HEK293 (cell line): ENCODE measurements at regions not wholly inside any gene's neighbourhood (a gene's known extent, or its start where the extent isn't known, plus 50 kb on each side); places are given as distances from the start of the nearest gene placed in this dataset.

ENCODE experiments used
- CTCF ChIP-seq: fragments of 450-650 bp; formaldehyde crosslinking; IDR thresholded peaks from 2 replicates; pipeline ENCODE4 v1.5.1; 2016; ENCODE audit warnings: missing biosample characterization, missing genetic modification characterization
- ZNF146 ChIP-seq: fragments of 450-650 bp; formaldehyde crosslinking; IDR thresholded peaks from 2 replicates; pipeline ENCODE4 v1.5.1; 2016; ENCODE audit warnings: missing biosample characterization, missing genetic modification characterization
- ZNF24 ChIP-seq: fragments of 450-650 bp; formaldehyde crosslinking; IDR thresholded peaks from 2 replicates; pipeline ENCODE4 v1.5.1; 2016; ENCODE audit warnings: missing biosample characterization, missing genetic modification characterization
- ZNF660 ChIP-seq: fragments of 450-650 bp; IDR thresholded peaks from 2 replicates; pipeline ENCODE4 v1.5.1; 2018; ENCODE audit warnings: missing biosample characterization, mild to moderate bottlenecking, missing genetic modification characterization
- ZNF830 ChIP-seq: fragments of 450-650 bp; IDR thresholded peaks from 2 replicates; pipeline ENCODE4 v1.5.0; 2018; ENCODE audit warnings: missing biosample characterization, missing genetic modification characterization, low read depth, mild to moderate bottlenecking, moderate library complexity
- TF ChIP-seq, protein P1 (sequence below): fragments of 450-650 bp; formaldehyde crosslinking; IDR thresholded peaks from 2 replicates; pipeline ENCODE4 v1.5.1; 2016; ENCODE audit warnings: missing biosample characterization, missing genetic modification characterization
- TF ChIP-seq, protein P2 (sequence below): fragments of 450-650 bp; formaldehyde crosslinking; IDR thresholded peaks from 2 replicates; pipeline ENCODE4 v1.5.1; 2016; ENCODE audit warnings: missing biosample characterization, missing genetic modification characterization

GRCh38 chr4:52511825-52512224 lies 147.3 kb downstream of the USP46 start:
- TF ChIP-seq ZNF146 (no peak), ZNF24 (tag by site-specific recombination) (no peak), CTCF (tag by site-specific recombination) (no peak), ZNF660 (tag by site-specific recombination) (no peak), ZNF830 (tag by site-specific recombination) (no peak)
- TF ChIP-seq, protein P1, sequence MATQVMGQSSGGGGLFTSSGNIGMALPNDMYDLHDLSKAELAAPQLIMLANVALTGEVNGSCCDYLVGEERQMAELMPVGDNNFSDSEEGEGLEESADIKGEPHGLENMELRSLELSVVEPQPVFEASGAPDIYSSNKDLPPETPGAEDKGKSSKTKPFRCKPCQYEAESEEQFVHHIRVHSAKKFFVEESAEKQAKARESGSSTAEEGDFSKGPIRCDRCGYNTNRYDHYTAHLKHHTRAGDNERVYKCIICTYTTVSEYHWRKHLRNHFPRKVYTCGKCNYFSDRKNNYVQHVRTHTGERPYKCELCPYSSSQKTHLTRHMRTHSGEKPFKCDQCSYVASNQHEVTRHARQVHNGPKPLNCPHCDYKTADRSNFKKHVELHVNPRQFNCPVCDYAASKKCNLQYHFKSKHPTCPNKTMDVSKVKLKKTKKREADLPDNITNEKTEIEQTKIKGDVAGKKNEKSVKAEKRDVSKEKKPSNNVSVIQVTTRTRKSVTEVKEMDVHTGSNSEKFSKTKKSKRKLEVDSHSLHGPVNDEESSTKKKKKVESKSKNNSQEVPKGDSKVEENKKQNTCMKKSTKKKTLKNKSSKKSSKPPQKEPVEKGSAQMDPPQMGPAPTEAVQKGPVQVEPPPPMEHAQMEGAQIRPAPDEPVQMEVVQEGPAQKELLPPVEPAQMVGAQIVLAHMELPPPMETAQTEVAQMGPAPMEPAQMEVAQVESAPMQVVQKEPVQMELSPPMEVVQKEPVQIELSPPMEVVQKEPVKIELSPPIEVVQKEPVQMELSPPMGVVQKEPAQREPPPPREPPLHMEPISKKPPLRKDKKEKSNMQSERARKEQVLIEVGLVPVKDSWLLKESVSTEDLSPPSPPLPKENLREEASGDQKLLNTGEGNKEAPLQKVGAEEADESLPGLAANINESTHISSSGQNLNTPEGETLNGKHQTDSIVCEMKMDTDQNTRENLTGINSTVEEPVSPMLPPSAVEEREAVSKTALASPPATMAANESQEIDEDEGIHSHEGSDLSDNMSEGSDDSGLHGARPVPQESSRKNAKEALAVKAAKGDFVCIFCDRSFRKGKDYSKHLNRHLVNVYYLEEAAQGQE (tag by site-specific recombination) = no peak
- TF ChIP-seq, protein P2, sequence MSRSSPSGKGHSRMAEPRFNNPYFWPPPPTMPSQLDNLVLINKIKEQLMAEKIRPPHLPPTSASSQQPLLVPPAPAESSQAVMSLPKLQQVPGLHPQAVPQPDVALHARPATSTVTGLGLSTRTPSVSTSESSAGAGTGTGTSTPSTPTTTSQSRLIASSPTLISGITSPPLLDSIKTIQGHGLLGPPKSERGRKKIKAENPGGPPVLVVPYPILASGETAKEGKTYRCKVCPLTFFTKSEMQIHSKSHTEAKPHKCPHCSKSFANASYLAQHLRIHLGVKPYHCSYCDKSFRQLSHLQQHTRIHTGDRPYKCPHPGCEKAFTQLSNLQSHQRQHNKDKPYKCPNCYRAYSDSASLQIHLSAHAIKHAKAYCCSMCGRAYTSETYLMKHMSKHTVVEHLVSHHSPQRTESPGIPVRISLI (tag by site-specific recombination) = no peak
